ENCODE measurements at regions not wholly inside any gene's neighbourhood (a gene's known extent, or its start where the extent isn't known, plus 50 kb on each side); places are given as distances from the start of the nearest gene placed in this dataset.

GRCh38 chr3:160065786-160066185 lies 77.2 kb downstream of the IL12A start (continued):
- TF ChIP-seq NR2F2 (IDR thresholded peaks at IDR 0.05; ENCODE audit: borderline replicate concordance, low read depth) (no peak), TIGD3 (CRISPR knock-in tag; IDR thresholded peaks at IDR 0.05; ENCODE audit: borderline replicate concordance) (no peak), HOMEZ (CRISPR knock-in tag; IDR thresholded peaks at IDR 0.05; ENCODE audit: low read depth) (no peak), ZNF891 (CRISPR knock-in tag; IDR thresholded peaks at IDR 0.05) (no peak), ZNF513 (CRISPR knock-in tag; conservative IDR thresholded peaks at IDR 0.05) (no peak), ZMAT3 (CRISPR knock-in tag; conservative IDR thresholded peaks at IDR 0.05) (no peak), GATA4 (IDR thresholded peaks at IDR 0.05; ENCODE audit: borderline replicate concordance, low read depth) (no peak), KLF9 (CRISPR knock-in tag; IDR thresholded peaks at IDR 0.05; ENCODE audit: low read depth) (no peak), ZNF703 (CRISPR knock-in tag; IDR thresholded peaks at IDR 0.05; ENCODE audit: borderline replicate concordance) (no peak)

GRCh38 chr3:160069986-160070385 lies 81.4 kb downstream of the IL12A start:
- in situ Hi-C loops (cut with HindIII; ENCODE audit: extremely low pct_ligation_motif_present, low pct_unique_long_range_greater_than_20kb), result no loop called here
- 0% methylated on average over 3 of the region's 3 CpGs for WGBS (ENCODE audit: low lambda C conversion rate)
- Histone ChIP-seq H3K79me2 (ENCODE audit: insufficient read depth, low read length) (no peaks in the 10 kb centered on the region), H3K36me3 (replicated peaks in 1 of 2; ENCODE audit: control insufficient read depth in 1 of 2, insufficient read depth in 2 of 2, low read length in 2 of 2) (no peaks in the 10 kb centered on the region), H3K4me3 (replicated peaks in 1 of 3; ENCODE audit: insufficient read depth in 1 of 3, low read depth in 2 of 3, low read length in 3 of 3) (no peak overlapping the region), H4K20me1 (ENCODE audit: insufficient read depth, low read length) (no peaks in the 10 kb centered on the region), H3K9ac (ENCODE audit: insufficient read depth, low read depth, low read length) (no peak overlapping the region), H3K27ac (ENCODE audit: extremely low read length, insufficient read depth, low read length) (no peak overlapping the region), H3K9me3 (ENCODE audit: low read length) (no peaks in the 10 kb centered on the region), H3K4me1 (ENCODE audit: insufficient read depth, low read length) (no peaks in the 10 kb centered on the region), H3K27me3 (ENCODE audit: control insufficient read depth in 1 of 2, insufficient read depth in 2 of 2, low read length in 2 of 2) (0 out of 5 replicates have a peak, but pooled peaks cover 0 to 5% of the 10 kb centered on the region in 2 experiments), H3K4me2 (ENCODE audit: low read depth, low read length) (no peak overlapping the region), H2AFZ (ENCODE audit: low read length) (no peak overlapping the region)
- DNase-seq (ENCODE audit: low spot score) (no peak), FAIRE-seq (no peak), ATAC-seq (no peak)
- BruUV-seq (replicated peaks), result no TSS peak
- intact Hi-C loops (cut with micrococcal nuclease; ENCODE audit: unreplicated experiment), result no loop called here
- POLR2A ChIA-PET, result no interaction called here
- CTCF ChIA-PET (ENCODE audit: low intra/inter-chr PET ratio, low total read pairs), result no interaction called here
- TF ChIP-seq PLRG1 (conservative IDR thresholded peaks at IDR 0.05) (no peak), RBM22 (optimal IDR thresholded peaks at IDR 0.05; ENCODE audit: low read length) (no peak), TCF7 (IDR thresholded peaks at IDR 0.05; ENCODE audit: low read depth) (no peak), ZNF382 (CRISPR knock-in tag; IDR thresholded peaks at IDR 0.05; ENCODE audit: borderline replicate concordance) (no peak), ZNF740 (CRISPR knock-in tag; IDR thresholded peaks at IDR 0.05) (no peak), ZNF549 (CRISPR knock-in tag; IDR thresholded peaks at IDR 0.05) (no peak), PBX3 (CRISPR knock-in tag; IDR thresholded peaks at IDR 0.05; ENCODE audit: borderline replicate concordance) (no peak), NR2F1 (CRISPR knock-in tag; IDR thresholded peaks at IDR 0.05) (no peak), FOXM1 (CRISPR knock-in tag; IDR thresholded peaks at IDR 0.05) (no peak), CBX2 (IDR thresholded peaks at IDR 0.05; ENCODE audit: low read depth, low read length) (no peak), CBX2 (CRISPR knock-in tag; IDR thresholded peaks at IDR 0.05; ENCODE audit: low read depth) (no peak), ZNF788 (CRISPR knock-in tag; IDR thresholded peaks at IDR 0.05; ENCODE audit: borderline replicate concordance) (no peak)
